Fibroblast of lung (primary cell): ENCODE measurements at regions not wholly inside any gene's neighbourhood (a gene's known extent, or its start where the extent isn't known, plus 50 kb on each side); places are given as distances from the start of the nearest gene placed in this dataset.

Experiments used
- DNase-seq, 2 donors: peaks; one replicate each; pipeline versions ENCODE4 v3.0.0 to v3.0.0-alpha.2; 2010; ENCODE audit warnings: low read depth in 2 of 2
- H2AFZ ChIP-seq: 2 replicates; pipeline ENCODE4 v1.5.1; 2012; ENCODE audit warnings: low read length, control low read depth, inconsistent platforms
- H3K27ac ChIP-seq: 2 replicates; pipeline ENCODE4 v1.5.1; 2011; ENCODE audit warnings: low read length, control low read depth; ENCODE audit not compliant: insufficient read depth
- H3K27me3 ChIP-seq: 2 replicates; pipeline ENCODE4 v1.5.1; 2011; ENCODE audit warnings: mild to moderate bottlenecking, low read length; ENCODE audit not compliant: control insufficient read depth, insufficient read depth
- H3K36me3 ChIP-seq: 2 replicates; pipeline ENCODE4 v1.5.1; 2011; ENCODE audit warnings: low read length; ENCODE audit not compliant: control insufficient read depth, insufficient read depth
- H3K4me1 ChIP-seq: 2 replicates; pipeline ENCODE4 v1.5.1; 2011; ENCODE audit warnings: low read length; ENCODE audit not compliant: control insufficient read depth, insufficient read depth; ENCODE audit errors: extremely low read depth
- H3K4me2 ChIP-seq: 2 replicates; pipeline ENCODE4 v1.5.1; 2011; ENCODE audit warnings: low read length, control low read depth; ENCODE audit not compliant: insufficient read depth; ENCODE audit errors: extremely low read depth
- H3K4me3 ChIP-seq, 4 experiments: fragments of 200-600 bp in 1 of 4; sonication (generic) in 1 of 4; replicated peaks in 1 of 4; 2 replicates each; pipeline ENCODE4 v1.5.1; 2011 to 2016; ENCODE audit warnings: low read length in 4 of 4, low read depth in 3 of 4, mild to moderate bottlenecking in 3 of 4, control low read depth in 2 of 4, inconsistent platforms in 1 of 4, mixed read lengths in 1 of 4; ENCODE audit not compliant: insufficient read depth in 1 of 4; ENCODE audit errors: control extremely low read depth in 1 of 4
- H3K79me2 ChIP-seq: 2 replicates; pipeline ENCODE4 v1.5.1; 2012; ENCODE audit warnings: mild to moderate bottlenecking, low read length, inconsistent platforms; ENCODE audit not compliant: control insufficient read depth, insufficient read depth
- H3K9ac ChIP-seq: 2 replicates; pipeline ENCODE4 v1.5.1; 2011; ENCODE audit warnings: mild to moderate bottlenecking, low read length, control low read depth; ENCODE audit not compliant: insufficient read depth
- H3K9me3 ChIP-seq: 2 replicates; pipeline ENCODE4 v1.5.1; 2012; ENCODE audit warnings: low read depth, low read length; ENCODE audit not compliant: control insufficient read depth, insufficient read depth
- H4K20me1 ChIP-seq: 2 replicates; pipeline ENCODE4 v1.5.1; 2011; ENCODE audit warnings: low read length; ENCODE audit not compliant: control insufficient read depth, insufficient read depth; ENCODE audit errors: extremely low read depth
- EZH2 ChIP-seq: IDR thresholded peaks from 2 replicates; pipeline ENCODE4 v1.5.1; 2012; ENCODE audit warnings: low read length, control low read depth, mild to moderate bottlenecking; ENCODE audit errors: missing control alignments
- TF ChIP-seq, protein P1 (sequence below), 2 donors: IDR thresholded peaks in 1 of 2; conservative IDR thresholded peaks in 1 of 2; 1 replicate in 1 of 2; 2 replicates in 1 of 2; pipeline ENCODE4 v1.5.1; 2011 to 2012; ENCODE audit warnings: low read length in 2 of 2, control low read depth in 1 of 2, inconsistent platforms in 1 of 2, low read depth in 1 of 2, mild to moderate bottlenecking in 1 of 2

DNA sequence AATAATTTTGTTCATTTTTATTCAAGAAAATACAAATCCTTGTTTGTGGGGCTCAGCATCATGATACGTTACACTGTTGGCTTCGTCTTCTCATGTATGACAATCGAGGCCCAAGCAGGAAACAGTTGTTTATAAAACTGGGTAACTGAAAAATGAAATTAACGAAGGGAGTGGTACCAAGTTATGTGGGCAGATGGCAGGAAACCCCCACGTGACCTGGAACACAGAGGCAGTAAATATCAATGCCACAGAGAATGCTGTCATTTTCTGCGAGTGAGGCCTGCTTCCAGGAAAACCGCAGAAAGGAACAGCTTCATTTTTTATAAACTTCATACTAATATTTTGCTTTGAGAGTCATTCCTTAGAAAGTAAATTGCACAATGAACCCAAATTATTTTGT lies 201.0 kb upstream of the ADARB2 start:
- Histone ChIP-seq H3K27me3 (no peaks in the 10 kb centered on the region), H3K4me3 (no peak overlapping the region), H3K4me1 (no peaks in the 10 kb centered on the region), H3K79me2 (no peaks in the 10 kb centered on the region), H3K4me2 (no peak overlapping the region), H3K9me3 (no peaks in the 10 kb centered on the region), H2AFZ (no peak overlapping the region), H3K36me3 (no peaks in the 10 kb centered on the region), H4K20me1 (no peaks in the 10 kb centered on the region), H3K9ac (no peak overlapping the region), H3K27ac (no peak overlapping the region)
- TF ChIP-seq, protein P1, sequence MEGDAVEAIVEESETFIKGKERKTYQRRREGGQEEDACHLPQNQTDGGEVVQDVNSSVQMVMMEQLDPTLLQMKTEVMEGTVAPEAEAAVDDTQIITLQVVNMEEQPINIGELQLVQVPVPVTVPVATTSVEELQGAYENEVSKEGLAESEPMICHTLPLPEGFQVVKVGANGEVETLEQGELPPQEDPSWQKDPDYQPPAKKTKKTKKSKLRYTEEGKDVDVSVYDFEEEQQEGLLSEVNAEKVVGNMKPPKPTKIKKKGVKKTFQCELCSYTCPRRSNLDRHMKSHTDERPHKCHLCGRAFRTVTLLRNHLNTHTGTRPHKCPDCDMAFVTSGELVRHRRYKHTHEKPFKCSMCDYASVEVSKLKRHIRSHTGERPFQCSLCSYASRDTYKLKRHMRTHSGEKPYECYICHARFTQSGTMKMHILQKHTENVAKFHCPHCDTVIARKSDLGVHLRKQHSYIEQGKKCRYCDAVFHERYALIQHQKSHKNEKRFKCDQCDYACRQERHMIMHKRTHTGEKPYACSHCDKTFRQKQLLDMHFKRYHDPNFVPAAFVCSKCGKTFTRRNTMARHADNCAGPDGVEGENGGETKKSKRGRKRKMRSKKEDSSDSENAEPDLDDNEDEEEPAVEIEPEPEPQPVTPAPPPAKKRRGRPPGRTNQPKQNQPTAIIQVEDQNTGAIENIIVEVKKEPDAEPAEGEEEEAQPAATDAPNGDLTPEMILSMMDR (conservative IDR thresholded peaks at IDR 0.05 in 1 of 2, IDR thresholded peaks at IDR 0.05 in 1 of 2; ENCODE audit: low read depth in 1 of 2, low read length in 2 of 2), result no peak
- TF ChIP-seq EZH2, result no peak
- DNase-seq, result no peak

DNA sequence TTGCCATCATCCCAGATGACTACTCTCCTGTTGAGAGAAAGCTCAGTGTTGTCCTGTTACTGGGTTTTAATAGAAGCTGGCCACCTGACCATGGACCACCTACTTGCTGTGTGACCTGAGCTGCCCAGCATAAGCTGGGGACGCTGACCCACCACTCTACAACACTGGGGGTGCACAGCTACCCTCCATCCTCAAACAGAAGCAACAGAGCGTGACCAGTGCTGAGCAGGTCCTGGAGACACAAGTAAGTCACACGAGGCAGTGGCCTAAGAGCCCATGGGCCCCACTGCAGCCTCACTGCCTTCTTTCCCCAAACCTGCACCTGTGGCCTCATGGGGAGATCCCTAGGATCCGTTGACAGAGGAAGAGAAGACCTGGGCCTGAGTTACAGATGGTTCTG lies 198.6 kb upstream of the ADARB2 start:
- no peak overlapping the region for H2AFZ ChIP-seq

DNA sequence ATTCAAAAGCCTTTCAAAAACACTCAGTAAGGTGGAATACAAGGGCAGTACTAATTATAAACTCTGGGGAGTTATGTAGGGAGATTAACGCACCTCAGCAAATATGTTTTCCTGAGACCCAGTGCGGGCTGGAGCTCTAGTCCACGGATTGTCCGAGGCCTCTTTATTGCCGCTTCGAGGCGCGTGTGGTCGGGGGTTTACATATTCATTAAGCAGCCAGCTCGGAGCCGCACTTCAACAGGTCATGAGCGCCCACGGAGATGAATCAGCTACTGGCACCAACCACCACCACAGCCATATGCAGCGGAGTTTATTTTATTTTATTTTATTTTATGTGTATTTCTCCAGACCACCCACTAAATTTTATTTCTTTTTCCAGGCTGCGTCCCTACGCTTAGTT lies 195.9 kb upstream of the ADARB2 start:
- H3K4me2 ChIP-seq, result no peak overlapping the region
- DNase-seq, result no peak
- H3K9ac ChIP-seq, result no peak overlapping the region
- no peaks in the 10 kb centered on the region for H3K4me1 ChIP-seq
- H3K27me3 ChIP-seq, result no peaks in the 10 kb centered on the region
- no peaks in the 10 kb centered on the region for H4K20me1 ChIP-seq
- no peaks in the 10 kb centered on the region for H3K79me2 ChIP-seq
- TF ChIP-seq, protein P1 (conservative IDR thresholded peaks at IDR 0.05 in 1 of 2, IDR thresholded peaks at IDR 0.05 in 1 of 2; ENCODE audit: low read depth in 1 of 2, low read length in 2 of 2), result no peak
- TF ChIP-seq EZH2, result no peak
- H3K36me3 ChIP-seq, result no peaks in the 10 kb centered on the region
- no peak overlapping the region for H3K4me3 ChIP-seq
- H3K9me3 ChIP-seq, result no peaks in the 10 kb centered on the region
- no peak overlapping the region for H2AFZ ChIP-seq
- H3K27ac ChIP-seq, result no peak overlapping the region

More for the DNA sequence above, 198.6 kb upstream of the ADARB2 start:
- Histone ChIP-seq H3K27me3 (no peaks in the 10 kb centered on the region), H3K36me3 (no peaks in the 10 kb centered on the region), H3K79me2 (no peaks in the 10 kb centered on the region), H3K9ac (no peak overlapping the region), H3K4me2 (no peak overlapping the region), H3K27ac (no peak overlapping the region), H3K4me3 (no peak overlapping the region), H3K4me1 (no peaks in the 10 kb centered on the region), H3K9me3 (no peaks in the 10 kb centered on the region), H4K20me1 (no peaks in the 10 kb centered on the region)
- DNase-seq, result no peak
- no peak for TF ChIP-seq EZH2
- TF ChIP-seq, protein P1 (conservative IDR thresholded peaks at IDR 0.05 in 1 of 2, IDR thresholded peaks at IDR 0.05 in 1 of 2; ENCODE audit: low read depth in 1 of 2, low read length in 2 of 2), result no peak
